ENCODE measurements at regions not wholly inside any gene's neighbourhood (a gene's known extent, or its start where the extent isn't known, plus 50 kb on each side); places are given as distances from the start of the nearest gene placed in this dataset.

GRCh38 chr15:69754313-69754712 is 301.7 kb downstream of the RPLP1 start:
- no peak overlapping the region for H3K27ac ChIP-seq
- TF ChIP-seq CTCF (IDR thresholded peaks at IDR 0.05): no peak
- no peak for TF ChIP-seq ZFX (IDR thresholded peaks at IDR 0.05; ENCODE audit: borderline replicate concordance)

GRCh38 chr15:69755551-69756310 is 303.1 kb downstream of the RPLP1 start:
- no peak overlapping the region for H3K27ac ChIP-seq
- TF ChIP-seq ZFX (IDR thresholded peaks at IDR 0.05; ENCODE audit: borderline replicate concordance) (no peak), CTCF (IDR thresholded peaks at IDR 0.05) (no peak)

GRCh38 chr15:69756440-69756839 is 303.8 kb downstream of the RPLP1 start:
- TF ChIP-seq ZFX (IDR thresholded peaks at IDR 0.05; ENCODE audit: borderline replicate concordance) (no peak), CTCF (IDR thresholded peaks at IDR 0.05) (no peak)
- H3K27ac ChIP-seq: no peak overlapping the region

- no peak overlapping the region for H3K27ac ChIP-seq
- no peak for TF ChIP-seq ZFX (IDR thresholded peaks at IDR 0.05; ENCODE audit: borderline replicate concordance)
- no peak for TF ChIP-seq CTCF (IDR thresholded peaks at IDR 0.05)
Observed at GRCh38 chr15:69757186-69757585, 304.6 kb downstream of the RPLP1 start.

- H3K27ac ChIP-seq: no peak overlapping the region
- TF ChIP-seq CTCF (IDR thresholded peaks at IDR 0.05) (no peak), ZFX (IDR thresholded peaks at IDR 0.05; ENCODE audit: borderline replicate concordance) (no peak)
Observed at GRCh38 chr15:69758291-69758771, 305.7 kb downstream of the RPLP1 start.

- no peak for TF ChIP-seq CTCF (IDR thresholded peaks at IDR 0.05)
- no peak for TF ChIP-seq ZFX (IDR thresholded peaks at IDR 0.05; ENCODE audit: borderline replicate concordance)
- no peak overlapping the region for H3K27ac ChIP-seq
Observed at GRCh38 chr15:69758810-69759790, 306.5 kb downstream of the RPLP1 start.

Data from 22Rv1 (cell line).